Stimulated activated CD8-positive, alpha-beta memory T cell treated with anti-CD3 and anti-CD28 coated beads, Interleukin-15, amount 100 ng/mL, for 48 hours (primary cell): ENCODE measurements at regions not wholly inside any gene's neighbourhood (a gene's known extent, or its start where the extent isn't known, plus 50 kb on each side); places are given as distances from the start of the nearest gene placed in this dataset.
A peak's percentile ranks its signal among the peaks of the same experiment; 100 is the strongest.

Source experiments
- DNase-seq, 2 donors: peaks; one replicate each; pipeline ENCODE4 v3.0.0-alpha.2; 2020; ENCODE audit warnings: low read depth in 2 of 2

- DNase-seq, result no peak
These were observed 129.8 kb upstream of the CPM start for GRCh38 chr12:69062621-69063237.

DNA sequence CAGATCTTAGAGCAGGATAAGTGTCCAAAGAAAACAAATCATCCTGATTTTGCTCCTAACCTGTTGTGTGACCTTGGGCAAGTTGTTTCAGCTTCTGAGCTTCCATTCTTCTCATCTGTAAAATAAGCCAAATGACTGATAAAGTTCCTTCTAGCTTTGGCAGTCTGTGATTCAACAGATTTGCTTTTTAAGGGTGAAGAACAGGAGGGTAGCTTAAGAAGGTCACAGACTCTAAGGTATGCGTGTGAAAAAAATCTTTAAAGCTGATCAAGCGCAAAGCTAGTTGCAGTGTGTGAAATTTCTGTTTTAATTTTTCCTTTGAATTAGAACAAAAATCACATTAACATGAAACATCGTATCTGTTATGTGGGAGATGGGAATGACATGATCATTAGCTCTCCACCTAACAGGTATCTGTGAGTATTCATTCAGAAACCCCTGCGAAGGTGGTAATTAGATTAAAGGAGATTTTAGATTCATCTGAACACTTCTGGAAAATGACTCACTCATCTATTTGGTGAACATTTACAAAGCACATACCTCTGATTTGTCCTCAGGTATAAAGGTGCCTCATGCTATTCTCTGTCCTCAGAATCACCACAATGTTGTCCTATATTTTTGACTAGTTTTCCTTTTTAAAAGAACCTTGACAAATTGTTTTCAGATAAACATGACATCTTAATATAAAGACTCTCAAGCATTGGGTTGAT lies 131.9 kb upstream of the CPM start:
- no peak for DNase-seq

DNA sequence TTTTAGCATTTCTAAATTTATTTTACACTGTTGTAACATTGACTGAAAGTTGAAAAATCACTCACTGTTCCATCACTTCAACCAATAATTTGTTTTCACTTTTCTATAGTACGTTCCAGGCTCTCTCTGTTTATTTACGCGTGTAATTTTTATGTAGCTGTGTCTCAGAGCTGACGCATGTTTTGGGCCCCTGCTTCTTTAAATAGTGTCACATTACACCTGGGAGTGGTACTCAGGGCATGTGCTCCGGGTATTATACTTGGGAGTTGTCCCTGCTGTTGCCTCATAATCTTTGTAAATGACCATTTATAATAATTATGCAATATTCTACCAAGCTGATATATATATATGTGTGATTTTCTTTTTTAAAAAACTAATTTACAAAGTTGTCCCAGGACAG lies 132.8 kb upstream of the CPM start:
- no peak for DNase-seq

- no peak for DNase-seq
These were observed 133.8 kb upstream of the CPM start for GRCh38 chr12:69066492-69067373.

- DNase-seq, result no peak
These were observed 134.7 kb upstream of the CPM start for GRCh38 chr12:69067713-69068112.

DNA sequence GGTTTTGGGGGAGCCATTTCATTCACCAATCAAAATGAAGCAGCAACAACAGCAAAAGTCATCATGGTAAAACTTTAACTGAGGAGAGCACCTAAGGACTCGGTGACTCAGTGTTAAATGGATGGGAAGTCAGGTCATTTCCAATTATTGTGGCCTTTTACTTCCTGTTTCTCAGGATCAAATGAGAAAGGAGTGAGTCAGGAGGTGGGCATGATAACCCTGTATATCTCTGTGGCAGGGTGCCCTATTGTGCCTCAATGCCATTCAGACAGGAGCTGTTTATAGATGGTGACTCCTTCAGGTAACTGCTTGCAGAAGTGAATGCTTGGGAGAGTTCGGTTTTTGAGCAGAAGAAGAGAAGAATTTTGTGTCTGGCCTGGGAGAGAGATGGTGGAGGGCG lies 135.5 kb upstream of the CPM start:
- DNase-seq, result no peak

GRCh38 chr12:69069479-69069878 lies 136.5 kb upstream of the CPM start:
- DNase-seq, result no peak

DNA sequence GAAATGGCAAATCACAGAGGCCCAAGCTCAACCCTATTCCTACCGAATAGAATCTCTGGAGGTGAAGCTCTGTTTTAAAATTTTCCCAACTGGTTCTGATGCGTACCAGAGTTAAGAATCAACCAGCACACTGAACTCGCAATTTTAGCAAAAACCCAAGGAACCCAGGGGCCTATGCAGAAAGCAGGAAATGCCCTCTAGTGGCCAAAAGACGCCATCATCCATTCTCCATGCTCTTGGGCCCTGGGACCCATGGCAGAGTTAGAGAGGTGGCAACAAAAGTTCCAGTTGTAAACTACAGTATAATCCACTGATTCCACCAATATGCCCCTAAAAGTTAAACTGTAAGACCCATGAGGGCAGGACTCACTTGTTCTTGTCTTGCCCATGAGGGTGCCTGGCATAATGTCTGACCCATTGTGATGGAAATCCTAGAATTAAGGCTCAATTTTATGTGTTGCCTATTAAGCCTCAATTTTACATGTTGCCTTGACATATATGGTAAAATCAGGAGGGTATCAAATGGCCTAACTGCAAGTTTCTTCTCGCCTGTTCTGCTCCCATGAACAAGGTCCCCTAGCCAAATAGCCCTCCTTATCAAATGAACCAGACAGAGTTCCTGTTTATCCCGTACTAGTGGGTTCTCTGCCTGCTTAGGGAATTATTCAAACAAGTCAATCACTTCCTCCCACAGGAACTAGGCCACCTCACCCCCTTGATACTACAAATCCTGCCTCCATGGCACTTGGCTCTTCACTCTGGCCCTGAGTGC lies 137.5 kb upstream of the CPM start:
- DNase-seq, result peak; percentile 33

- DNase-seq, result no peak
These were observed 138.1 kb upstream of the CPM start for GRCh38 chr12:69071091-69071370.

DNA sequence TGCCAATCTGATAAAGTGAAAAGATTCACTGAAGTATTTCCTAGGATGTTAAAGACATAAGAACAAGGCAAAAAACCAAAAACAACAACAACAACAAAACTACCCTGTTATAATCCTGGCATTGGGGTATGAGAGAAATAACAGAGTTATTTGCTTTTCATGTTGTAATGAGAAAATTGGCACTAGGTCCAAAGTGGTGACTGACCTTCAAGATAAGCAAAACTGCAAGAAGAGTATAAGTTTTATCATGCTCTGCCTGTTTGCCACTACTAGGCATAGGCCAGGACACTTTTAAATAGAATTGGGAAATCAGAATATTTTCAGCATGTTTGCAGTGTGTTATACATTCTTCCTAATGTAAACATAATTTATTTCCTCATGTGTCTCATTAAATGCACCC lies 140.1 kb upstream of the CPM start:
- no peak for DNase-seq

DNA sequence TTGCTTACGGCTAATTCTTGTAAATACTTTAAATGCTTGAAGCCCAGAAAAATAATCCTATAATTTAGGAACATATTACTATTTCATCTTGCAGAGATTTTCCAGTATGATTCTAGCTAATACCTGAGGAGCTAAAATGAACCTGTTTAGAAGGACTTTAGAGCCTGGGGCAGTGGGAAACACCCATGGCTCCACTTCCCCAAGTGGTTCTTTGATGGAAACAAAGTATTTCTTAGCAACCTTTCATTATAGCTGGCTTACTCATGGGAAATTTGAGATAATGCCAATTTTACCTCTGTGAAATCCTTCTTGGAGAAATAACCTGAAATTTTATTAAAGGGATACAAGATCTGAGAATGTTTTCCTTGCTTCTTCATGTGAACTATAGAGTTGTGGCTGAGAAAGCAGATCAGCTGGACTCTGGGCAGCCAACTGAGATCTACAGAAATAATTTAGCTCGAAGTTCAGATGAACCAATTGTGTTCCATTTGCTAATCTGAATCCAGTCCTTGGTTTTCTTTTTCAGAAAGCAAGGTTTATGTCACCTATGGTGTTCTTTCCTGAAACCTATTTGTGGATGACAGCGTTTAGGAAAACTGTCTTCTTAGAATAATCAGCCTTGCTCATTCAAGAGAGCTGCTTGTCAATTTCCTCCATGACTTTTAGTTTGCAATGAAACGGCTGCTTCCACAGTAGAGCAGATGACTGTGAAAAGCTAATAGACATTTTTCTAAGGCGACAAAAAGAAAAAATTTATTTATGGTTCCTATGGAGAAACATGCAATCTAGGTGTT lies 141.8 kb upstream of the CPM start:
- no peak for DNase-seq

DNA sequence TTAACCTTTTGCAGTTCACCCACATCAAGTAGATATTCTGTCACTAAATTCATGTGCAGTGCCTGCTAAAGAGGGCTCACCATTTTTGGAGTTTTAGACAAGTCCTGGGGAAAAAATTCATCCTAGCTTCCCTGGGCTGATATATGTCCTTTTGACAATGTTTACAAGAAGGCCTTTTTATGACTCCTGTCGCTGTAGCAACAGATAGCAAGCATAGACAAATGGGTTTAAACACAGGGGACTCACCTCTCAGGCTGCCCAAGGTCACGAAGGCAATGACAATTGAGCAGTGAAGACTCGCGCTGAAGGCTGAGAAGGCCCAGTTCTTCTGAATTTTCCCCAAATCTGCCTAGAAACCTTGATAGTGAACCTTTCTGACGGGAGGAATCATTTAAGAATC lies 150.7 kb upstream of the CPM start:
- DNase-seq, result no peak

DNA sequence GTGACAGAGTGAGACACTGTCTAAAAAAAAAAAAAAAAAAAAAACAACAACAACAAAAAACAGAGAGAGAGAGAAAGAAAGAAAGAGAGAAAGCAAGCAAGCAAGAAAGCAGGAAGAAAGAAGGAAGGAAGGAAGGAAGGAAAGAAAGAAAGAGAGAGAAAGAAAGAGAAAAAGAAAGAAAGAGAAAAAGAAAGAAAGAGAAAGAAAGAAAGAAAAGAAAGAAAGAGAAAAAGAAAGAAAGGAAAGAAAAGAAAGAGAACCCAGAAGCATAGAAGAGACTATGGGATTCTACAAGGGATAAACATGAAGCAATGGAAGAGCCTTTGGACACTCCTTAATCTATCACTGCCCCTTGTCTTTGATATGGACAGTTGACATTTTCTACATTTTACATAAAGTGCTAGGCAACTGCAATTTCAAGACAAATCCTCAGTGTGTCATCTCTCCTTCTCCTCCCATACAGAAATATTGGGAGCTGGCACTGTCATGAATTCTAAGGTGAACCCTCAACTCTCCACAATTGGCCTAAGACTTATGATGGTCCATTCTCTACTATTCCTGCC lies 151.9 kb upstream of the CPM start:
- DNase-seq, result no peak

DNA sequence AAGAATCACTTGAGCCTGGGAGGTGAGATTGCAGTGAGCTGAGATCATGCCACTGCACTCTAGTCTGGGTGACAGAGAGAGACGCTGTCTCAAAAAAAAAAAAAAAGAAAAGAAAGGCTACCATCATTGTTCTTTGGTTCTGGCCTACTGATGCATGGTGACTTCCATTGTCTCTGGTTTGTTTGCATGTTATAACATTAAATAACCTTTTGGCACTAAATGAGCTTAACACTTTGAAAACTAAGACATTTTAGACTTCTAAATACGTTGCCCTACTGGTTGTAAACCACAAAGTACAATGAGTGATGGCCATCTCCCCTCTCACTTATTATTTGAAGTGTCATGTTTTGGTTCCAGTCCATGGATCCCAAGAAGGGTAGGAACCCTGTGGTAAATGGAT lies 152.9 kb upstream of the CPM start:
- no peak for DNase-seq

DNA sequence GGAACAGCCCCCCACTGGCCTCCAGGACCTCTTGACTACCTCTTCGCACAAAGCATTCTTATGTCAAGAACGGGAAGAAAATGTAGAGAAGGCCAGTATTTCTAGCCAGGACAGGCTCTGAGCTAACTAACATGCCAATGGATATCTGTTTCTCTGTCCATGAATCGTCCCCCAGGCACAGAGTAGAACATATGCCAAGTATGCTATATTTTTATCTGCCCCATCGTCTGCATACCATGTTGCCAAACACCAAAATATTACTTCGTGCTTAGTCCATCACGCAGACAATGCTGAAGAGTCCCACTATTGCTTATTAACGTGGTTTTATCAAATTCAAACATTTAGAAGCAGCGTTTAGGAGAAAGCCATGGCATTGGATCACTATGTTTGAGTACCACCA lies 151.4 kb upstream of the CPSF6 start:
- no peak for DNase-seq

GRCh38 chr12:69090722-69091121 lies 148.6 kb upstream of the CPSF6 start:
- no peak for DNase-seq

DNA sequence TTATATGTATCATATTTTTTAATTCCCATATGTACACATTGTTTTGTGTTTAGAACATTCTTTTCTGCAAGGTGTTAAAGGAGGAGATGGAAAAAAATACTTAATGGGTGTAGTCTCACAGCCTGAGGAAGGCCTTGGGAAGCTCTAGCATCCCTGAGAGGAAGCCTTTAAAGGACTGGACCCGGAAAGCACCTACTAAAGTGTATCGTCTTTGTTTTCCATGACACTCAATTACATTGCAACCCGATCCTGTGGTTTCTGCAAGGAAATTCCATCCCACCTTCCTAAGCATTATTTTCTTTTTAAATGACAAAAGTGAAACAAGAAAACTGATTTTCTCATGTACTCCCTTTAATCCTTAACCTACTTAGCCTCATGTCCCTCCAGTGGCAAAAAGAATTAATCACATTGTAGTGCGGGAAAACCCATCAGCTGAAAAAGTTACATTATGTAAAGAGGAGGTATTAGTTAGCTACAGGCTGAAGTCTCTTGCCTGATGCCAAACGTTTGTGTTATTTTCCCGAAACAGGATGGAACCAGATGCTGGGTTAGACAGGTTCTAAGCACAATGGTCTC lies 147.8 kb upstream of the CPSF6 start:
- DNase-seq, result no peak

DNA sequence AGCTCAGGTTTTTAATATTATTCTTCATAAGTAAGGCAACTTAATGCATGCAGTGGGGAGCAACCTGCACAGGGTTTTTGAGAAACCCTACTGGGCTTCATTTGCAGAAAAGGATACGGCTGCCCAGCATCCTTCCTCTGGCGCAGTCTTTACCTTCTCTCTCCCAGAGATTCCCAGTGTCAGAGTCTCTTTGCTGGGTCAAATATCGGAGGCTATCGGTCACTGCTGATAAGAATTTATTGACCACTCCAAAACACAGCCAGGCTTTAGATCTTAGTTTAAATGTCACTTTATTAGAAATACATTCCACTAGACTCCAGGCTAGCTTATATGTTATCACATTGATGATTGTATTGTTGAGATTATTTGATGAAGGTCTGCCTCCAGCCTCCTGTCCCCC lies 147.2 kb upstream of the CPSF6 start:
- no peak for DNase-seq

DNA sequence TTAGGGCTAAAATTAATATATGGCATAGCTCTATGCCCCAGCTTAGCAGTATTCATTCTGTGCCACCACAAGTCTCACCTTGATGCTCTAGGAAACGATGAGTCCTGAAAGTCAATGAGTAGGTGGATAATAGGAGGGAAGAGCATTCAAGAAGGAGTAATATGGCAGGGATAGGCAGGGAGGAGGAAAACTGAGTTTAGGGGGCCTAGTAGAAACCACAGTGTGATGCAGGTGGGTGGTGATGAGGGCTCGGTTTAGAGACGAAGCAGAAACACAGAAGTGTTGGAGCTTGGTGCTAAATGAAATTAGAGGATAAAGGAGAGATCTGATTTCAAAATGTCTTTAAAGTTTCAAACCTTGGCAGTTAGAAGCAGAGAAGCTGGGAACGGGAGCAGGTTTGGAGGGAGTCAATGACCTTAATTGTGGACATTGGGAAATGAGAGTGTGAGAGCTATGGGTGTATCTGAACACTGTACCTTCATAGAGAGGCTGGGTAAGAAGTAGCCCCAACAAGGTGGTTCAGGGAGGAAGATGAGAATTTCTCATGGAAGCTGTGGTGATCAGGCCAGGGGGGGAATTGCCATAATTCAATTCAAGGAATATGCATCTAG lies 144.7 kb upstream of the CPSF6 start:
- no peak for DNase-seq

DNA sequence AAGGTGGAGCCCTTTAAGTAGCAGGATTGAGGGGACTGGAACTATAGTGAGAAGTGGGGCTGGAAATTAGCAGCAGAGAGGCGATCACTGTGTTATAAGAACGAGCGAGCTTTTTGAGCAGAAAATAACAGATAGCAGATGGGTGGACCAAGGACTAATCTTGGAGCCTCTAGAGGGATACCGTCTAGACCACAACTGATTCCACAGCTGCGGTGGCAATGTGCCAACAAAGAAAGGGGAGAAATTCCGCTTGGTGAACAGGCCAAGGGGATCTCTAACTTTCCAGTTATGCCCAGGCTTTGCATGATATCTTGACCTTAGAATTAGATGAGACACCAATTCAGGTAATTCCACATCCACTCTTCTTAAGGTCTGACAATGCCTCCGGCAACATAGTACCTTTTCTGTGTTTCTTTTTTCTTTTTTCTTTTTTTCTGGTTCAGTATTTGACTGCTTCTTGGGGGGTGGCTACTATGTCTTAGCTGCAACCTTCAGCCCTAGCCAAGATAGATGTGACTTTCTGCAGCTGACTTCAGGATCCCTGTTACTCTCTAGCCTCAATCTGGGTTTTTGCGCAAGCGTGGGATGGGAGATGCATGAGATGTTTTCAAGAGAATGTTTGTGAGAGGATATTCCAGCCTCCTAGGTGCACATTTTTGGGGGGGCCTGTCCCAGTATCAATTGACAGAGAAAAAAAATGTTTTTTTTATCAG lies 143.4 kb upstream of the CPSF6 start:
- DNase-seq, result no peak
